GM18873 (cell line): ENCODE measurements at regions not wholly inside any gene's neighbourhood (a gene's known extent, or its start where the extent isn't known, plus 50 kb on each side); places are given as distances from the start of the nearest gene placed in this dataset.
"Not testable (repeated sequence)": the region's sequence is repeated elsewhere in the genome, so short reads cannot be mapped to it uniquely, and the experiment has no call there.

Experiments used
- ATAC-seq: cut with Tn5 transposase; IDR thresholded peaks from one replicate; pipeline ENCODE4 v1.9.1; 2021; ENCODE audit warnings: mild to moderate bottlenecking, moderate library complexity, moderate number of reproducible peaks; ENCODE audit not compliant: unreplicated experiment, low FRiP score

GRCh38 chr2:52390651-52391050 lies 1358.7 kb upstream of the NRXN1 start:
- no peak for ATAC-seq

GRCh38 chr2:52387937-52388590 lies 1356.1 kb upstream of the NRXN1 start:
- ATAC-seq, result no peak

- no peak for ATAC-seq
These were observed 1354.6 kb upstream of the NRXN1 start for GRCh38 chr2:52386433-52387030.

- no peak for ATAC-seq
These were observed 1351.6 kb upstream of the NRXN1 start for GRCh38 chr2:52383541-52383940.

GRCh38 chr2:52369178-52369577 lies 1337.2 kb upstream of the NRXN1 start:
- ATAC-seq, result no peak

GRCh38 chr2:52368141-52368540 lies 1336.2 kb upstream of the NRXN1 start:
- ATAC-seq, result no peak

GRCh38 chr2:52365946-52366345 lies 1334.0 kb upstream of the NRXN1 start:
- no peak for ATAC-seq

GRCh38 chr2:52356556-52356955 lies 1324.6 kb upstream of the NRXN1 start:
- no peak for ATAC-seq

GRCh38 chr2:52347292-52347691 lies 1315.4 kb upstream of the NRXN1 start:
- no peak for ATAC-seq

- no peak for ATAC-seq
These were observed 1313.7 kb upstream of the NRXN1 start for GRCh38 chr2:52345676-52346075.

GRCh38 chr2:52345082-52345481 lies 1313.2 kb upstream of the NRXN1 start:
- ATAC-seq, result no peak

- no peak for ATAC-seq
These were observed 1311.9 kb upstream of the NRXN1 start for GRCh38 chr2:52343706-52344266.

- ATAC-seq, result no peak
These were observed 1311.1 kb upstream of the NRXN1 start for GRCh38 chr2:52343010-52343409.

- ATAC-seq, result no peak
These were observed 1310.5 kb upstream of the NRXN1 start for GRCh38 chr2:52342458-52342857.

- no peak for ATAC-seq
These were observed 1309.8 kb upstream of the NRXN1 start for GRCh38 chr2:52341732-52342131.

- ATAC-seq, result no peak
These were observed 1308.2 kb upstream of the NRXN1 start for GRCh38 chr2:52340171-52340570.

GRCh38 chr2:52337786-52338185 lies 1305.9 kb upstream of the NRXN1 start:
- ATAC-seq, result not testable (repeated sequence)

GRCh38 chr2:52336951-52337350 lies 1305.0 kb upstream of the NRXN1 start:
- ATAC-seq, result no peak

GRCh38 chr2:52335727-52336126 lies 1303.8 kb upstream of the NRXN1 start:
- ATAC-seq, result no peak

GRCh38 chr2:52334185-52334584 lies 1302.3 kb upstream of the NRXN1 start:
- ATAC-seq, result no peak

GRCh38 chr2:52327641-52328040 lies 1295.7 kb upstream of the NRXN1 start:
- no peak for ATAC-seq

- ATAC-seq, result no peak
These were observed 1282.3 kb upstream of the NRXN1 start for GRCh38 chr2:52314231-52314630.
